Fibroblast of lung (primary cell): ENCODE measurements at regions not wholly inside any gene's neighbourhood (a gene's known extent, or its start where the extent isn't known, plus 50 kb on each side); places are given as distances from the start of the nearest gene placed in this dataset.
"Not testable (repeated sequence)": the region's sequence is repeated elsewhere in the genome, so short reads cannot be mapped to it uniquely, and the experiment has no call there.

Experiments
- DNase-seq, 2 donors: peaks; one replicate each; pipeline versions ENCODE4 v3.0.0 to v3.0.0-alpha.2; 2010; ENCODE audit warnings: low read depth in 2 of 2
- H2AFZ ChIP-seq: 2 replicates; pipeline ENCODE4 v1.5.1; 2012; ENCODE audit warnings: low read length, control low read depth, inconsistent platforms
- H3K27ac ChIP-seq: 2 replicates; pipeline ENCODE4 v1.5.1; 2011; ENCODE audit warnings: low read length, control low read depth; ENCODE audit not compliant: insufficient read depth
- H3K27me3 ChIP-seq: 2 replicates; pipeline ENCODE4 v1.5.1; 2011; ENCODE audit warnings: mild to moderate bottlenecking, low read length; ENCODE audit not compliant: control insufficient read depth, insufficient read depth
- H3K36me3 ChIP-seq: 2 replicates; pipeline ENCODE4 v1.5.1; 2011; ENCODE audit warnings: low read length; ENCODE audit not compliant: control insufficient read depth, insufficient read depth
- H3K4me1 ChIP-seq: 2 replicates; pipeline ENCODE4 v1.5.1; 2011; ENCODE audit warnings: low read length; ENCODE audit not compliant: control insufficient read depth, insufficient read depth; ENCODE audit errors: extremely low read depth
- H3K4me2 ChIP-seq: 2 replicates; pipeline ENCODE4 v1.5.1; 2011; ENCODE audit warnings: low read length, control low read depth; ENCODE audit not compliant: insufficient read depth; ENCODE audit errors: extremely low read depth
- H3K4me3 ChIP-seq, 4 experiments: fragments of 200-600 bp in 1 of 4; sonication (generic) in 1 of 4; replicated peaks in 1 of 4; 2 replicates each; pipeline ENCODE4 v1.5.1; 2011 to 2016; ENCODE audit warnings: low read length in 4 of 4, low read depth in 3 of 4, mild to moderate bottlenecking in 3 of 4, control low read depth in 2 of 4, inconsistent platforms in 1 of 4, mixed read lengths in 1 of 4; ENCODE audit not compliant: insufficient read depth in 1 of 4; ENCODE audit errors: control extremely low read depth in 1 of 4
- H3K79me2 ChIP-seq: 2 replicates; pipeline ENCODE4 v1.5.1; 2012; ENCODE audit warnings: mild to moderate bottlenecking, low read length, inconsistent platforms; ENCODE audit not compliant: control insufficient read depth, insufficient read depth
- H3K9ac ChIP-seq: 2 replicates; pipeline ENCODE4 v1.5.1; 2011; ENCODE audit warnings: mild to moderate bottlenecking, low read length, control low read depth; ENCODE audit not compliant: insufficient read depth
- H3K9me3 ChIP-seq: 2 replicates; pipeline ENCODE4 v1.5.1; 2012; ENCODE audit warnings: low read depth, low read length; ENCODE audit not compliant: control insufficient read depth, insufficient read depth
- H4K20me1 ChIP-seq: 2 replicates; pipeline ENCODE4 v1.5.1; 2011; ENCODE audit warnings: low read length; ENCODE audit not compliant: control insufficient read depth, insufficient read depth; ENCODE audit errors: extremely low read depth
- EZH2 ChIP-seq: IDR thresholded peaks from 2 replicates; pipeline ENCODE4 v1.5.1; 2012; ENCODE audit warnings: low read length, control low read depth, mild to moderate bottlenecking; ENCODE audit errors: missing control alignments
- TF ChIP-seq, protein P1 (sequence below), 2 donors: IDR thresholded peaks in 1 of 2; conservative IDR thresholded peaks in 1 of 2; 1 replicate in 1 of 2; 2 replicates in 1 of 2; pipeline ENCODE4 v1.5.1; 2011 to 2012; ENCODE audit warnings: low read length in 2 of 2, control low read depth in 1 of 2, inconsistent platforms in 1 of 2, low read depth in 1 of 2, mild to moderate bottlenecking in 1 of 2

DNA sequence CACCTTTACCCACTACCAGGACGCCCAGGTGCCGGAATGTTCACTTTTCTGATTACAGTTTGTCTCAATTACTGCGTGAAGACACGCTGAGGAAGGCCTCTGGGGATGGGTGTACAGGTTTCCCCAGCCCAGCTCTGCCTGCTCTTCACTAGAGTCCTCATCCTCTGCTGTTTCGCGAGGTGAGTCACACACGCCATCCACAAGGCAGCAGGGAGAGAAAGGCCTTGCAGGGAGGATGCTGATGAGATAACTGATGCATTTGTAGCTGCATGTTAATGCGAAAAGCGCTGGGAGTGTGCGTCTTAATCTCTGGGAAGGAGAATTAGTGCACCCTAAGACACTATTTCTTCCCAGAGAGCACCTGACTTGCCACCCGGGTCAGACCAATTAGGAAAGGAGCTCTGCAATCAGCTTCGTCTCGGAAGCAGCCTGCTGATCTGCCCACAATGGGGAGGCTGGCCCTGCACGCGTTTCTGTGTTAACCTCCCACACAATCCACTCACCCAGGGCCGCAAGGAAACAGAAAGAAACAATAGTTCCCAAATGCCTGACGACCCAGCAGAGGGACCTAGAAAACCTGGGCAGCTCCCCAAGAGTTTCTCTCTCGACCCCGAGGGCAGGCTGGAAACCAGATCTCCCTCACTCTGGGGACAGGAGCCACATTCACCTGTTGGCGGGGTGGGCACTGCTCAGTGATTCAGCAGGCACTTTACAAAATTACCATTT lies 578.7 kb downstream of the GLRX3 start:
- DNase-seq, result no peak
- Histone ChIP-seq H2AFZ (no peak overlapping the region), H3K9me3 (no peaks in the 10 kb centered on the region), H3K4me2 (no peak overlapping the region), H3K27me3 (no peaks in the 10 kb centered on the region), H3K4me1 (no peaks in the 10 kb centered on the region), H3K79me2 (no peaks in the 10 kb centered on the region), H3K27ac (no peak overlapping the region), H3K4me3 (no peak overlapping the region), H3K36me3 (no peaks in the 10 kb centered on the region), H4K20me1 (no peaks in the 10 kb centered on the region), H3K9ac (no peak overlapping the region)
- no peak for TF ChIP-seq EZH2
- TF ChIP-seq, protein P1, sequence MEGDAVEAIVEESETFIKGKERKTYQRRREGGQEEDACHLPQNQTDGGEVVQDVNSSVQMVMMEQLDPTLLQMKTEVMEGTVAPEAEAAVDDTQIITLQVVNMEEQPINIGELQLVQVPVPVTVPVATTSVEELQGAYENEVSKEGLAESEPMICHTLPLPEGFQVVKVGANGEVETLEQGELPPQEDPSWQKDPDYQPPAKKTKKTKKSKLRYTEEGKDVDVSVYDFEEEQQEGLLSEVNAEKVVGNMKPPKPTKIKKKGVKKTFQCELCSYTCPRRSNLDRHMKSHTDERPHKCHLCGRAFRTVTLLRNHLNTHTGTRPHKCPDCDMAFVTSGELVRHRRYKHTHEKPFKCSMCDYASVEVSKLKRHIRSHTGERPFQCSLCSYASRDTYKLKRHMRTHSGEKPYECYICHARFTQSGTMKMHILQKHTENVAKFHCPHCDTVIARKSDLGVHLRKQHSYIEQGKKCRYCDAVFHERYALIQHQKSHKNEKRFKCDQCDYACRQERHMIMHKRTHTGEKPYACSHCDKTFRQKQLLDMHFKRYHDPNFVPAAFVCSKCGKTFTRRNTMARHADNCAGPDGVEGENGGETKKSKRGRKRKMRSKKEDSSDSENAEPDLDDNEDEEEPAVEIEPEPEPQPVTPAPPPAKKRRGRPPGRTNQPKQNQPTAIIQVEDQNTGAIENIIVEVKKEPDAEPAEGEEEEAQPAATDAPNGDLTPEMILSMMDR (conservative IDR thresholded peaks at IDR 0.05 in 1 of 2, IDR thresholded peaks at IDR 0.05 in 1 of 2; ENCODE audit: low read depth in 1 of 2, low read length in 2 of 2), result no peak

DNA sequence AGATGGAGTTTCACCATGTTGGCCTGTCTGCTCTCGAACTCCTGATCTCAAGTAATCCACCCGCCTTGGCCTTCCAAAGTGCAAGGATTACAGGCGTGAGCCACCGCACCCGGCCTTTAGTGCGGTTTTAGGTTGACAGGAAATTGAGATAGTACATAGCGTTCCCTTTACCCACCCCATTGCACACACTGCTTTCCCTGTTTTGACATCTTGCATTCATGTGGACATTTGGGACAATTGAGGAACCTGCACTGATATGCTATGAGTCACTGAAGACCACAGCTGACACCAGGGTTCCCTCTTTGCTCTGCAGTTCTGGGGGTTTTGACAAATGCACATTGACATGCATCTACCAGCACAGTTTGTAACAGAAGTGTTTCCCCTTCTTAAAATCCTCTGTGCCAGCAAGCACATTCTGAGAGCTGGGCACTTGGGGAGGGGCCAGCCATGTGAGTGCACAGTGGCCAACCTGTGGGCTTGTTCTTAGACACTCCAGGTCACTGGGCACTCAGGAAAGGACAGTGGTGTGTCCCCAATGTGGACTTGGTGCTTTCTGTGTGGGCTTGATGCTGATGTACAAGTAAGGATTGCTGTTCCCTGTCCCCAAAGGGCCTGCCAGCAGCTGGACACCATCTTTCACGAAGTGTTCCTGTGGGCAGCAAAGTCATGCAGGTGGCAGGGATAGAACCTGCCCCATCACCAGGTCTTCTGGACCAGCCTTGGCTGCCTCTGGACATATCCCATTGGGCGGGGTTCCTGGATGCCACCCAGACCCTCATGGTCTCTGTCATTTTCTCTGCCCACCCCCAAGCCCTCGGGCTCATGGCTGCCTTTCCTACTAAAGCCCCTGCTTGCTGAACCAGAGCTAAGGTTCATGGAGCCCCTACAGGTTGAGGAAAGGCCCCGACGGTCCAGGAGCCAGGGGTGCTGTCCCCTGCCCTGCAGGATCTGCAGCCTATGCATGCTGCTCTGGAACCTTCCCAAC lies 579.8 kb downstream of the GLRX3 start:
- DNase-seq, result no peak
- Histone ChIP-seq H3K36me3 (no peaks in the 10 kb centered on the region), H2AFZ (no peak overlapping the region), H3K79me2 (no peaks in the 10 kb centered on the region), H3K27me3 (no peaks in the 10 kb centered on the region), H3K27ac (no peak overlapping the region), H3K4me2 (no peak overlapping the region), H3K9ac (no peak overlapping the region), H3K4me1 (no peaks in the 10 kb centered on the region), H4K20me1 (no peaks in the 10 kb centered on the region), H3K9me3 (no peaks in the 10 kb centered on the region), H3K4me3 (no peak overlapping the region)
- TF ChIP-seq, protein P1 (conservative IDR thresholded peaks at IDR 0.05 in 1 of 2, IDR thresholded peaks at IDR 0.05 in 1 of 2; ENCODE audit: low read depth in 1 of 2, low read length in 2 of 2), result no peak
- TF ChIP-seq EZH2, result no peak

GRCh38 chr10:130717083-130717482 lies 580.9 kb downstream of the GLRX3 start:
- Histone ChIP-seq H3K9me3 (no peaks in the 10 kb centered on the region), H3K4me1 (no peaks in the 10 kb centered on the region), H3K36me3 (no peaks in the 10 kb centered on the region), H3K27me3 (no peaks in the 10 kb centered on the region), H3K4me3 (no peak overlapping the region), H2AFZ (no peak overlapping the region), H3K79me2 (no peaks in the 10 kb centered on the region), H4K20me1 (no peaks in the 10 kb centered on the region), H3K27ac (no peak overlapping the region), H3K9ac (no peak overlapping the region), H3K4me2 (no peak overlapping the region)
- TF ChIP-seq EZH2, result no peak
- TF ChIP-seq, protein P1 (conservative IDR thresholded peaks at IDR 0.05 in 1 of 2, IDR thresholded peaks at IDR 0.05 in 1 of 2; ENCODE audit: low read depth in 1 of 2, low read length in 2 of 2), result no peak
- no peak for DNase-seq

- H3K4me2 ChIP-seq, H3K9me3 ChIP-seq, H3K79me2 ChIP-seq, H3K4me1 ChIP-seq, H3K9ac ChIP-seq, H3K4me3 ChIP-seq, H4K20me1 ChIP-seq, H3K27me3 ChIP-seq, H2AFZ ChIP-seq, H3K27ac ChIP-seq, DNase-seq, H3K36me3 ChIP-seq: not testable (repeated sequence)
These were observed 582.7 kb downstream of the GLRX3 start for GRCh38 chr10:130718744-130719447.
